Mucosa of rectum (tissue), 2 donors: ENCODE measurements at regions not wholly inside any gene's neighbourhood (a gene's known extent, or its start where the extent isn't known, plus 50 kb on each side); places are given as distances from the start of the nearest gene placed in this dataset.
"Not testable (repeated sequence)": the region's sequence is repeated elsewhere in the genome, so short reads cannot be mapped to it uniquely, and the experiment has no call there.

Experiments used
- H3K27ac ChIP-seq, 2 donors: one replicate each; pipeline ENCODE4 v1.7.0; 2013; ENCODE audit warnings: inconsistent platforms in 2 of 2, low read depth in 2 of 2, low read length in 2 of 2
- H3K27me3 ChIP-seq, 2 donors: one replicate each; pipeline ENCODE4 v1.7.0; 2013; ENCODE audit warnings: low read length in 2 of 2; ENCODE audit not compliant: control insufficient read depth in 2 of 2, insufficient read depth in 2 of 2
- H3K36me3 ChIP-seq, 2 donors: one replicate each; pipeline ENCODE4 v1.7.0; 2013; ENCODE audit warnings: low read length in 2 of 2; ENCODE audit not compliant: control insufficient read depth in 2 of 2, insufficient read depth in 2 of 2
- H3K4me1 ChIP-seq, 2 donors: one replicate each; pipeline ENCODE4 v1.7.0; 2013; ENCODE audit warnings: low read length in 2 of 2, mild to moderate bottlenecking in 1 of 2; ENCODE audit not compliant: control insufficient read depth in 2 of 2, insufficient read depth in 2 of 2
- H3K4me3 ChIP-seq, 2 donors: one replicate each; pipeline ENCODE4 v1.7.0; 2013; ENCODE audit warnings: low read length in 2 of 2
- H3K9ac ChIP-seq, 2 donors: one replicate each; pipeline ENCODE4 v1.7.0; 2013; ENCODE audit warnings: low read length in 2 of 2, low read depth in 1 of 2, mild to moderate bottlenecking in 1 of 2
- H3K9me3 ChIP-seq, 2 donors: one replicate each; pipeline ENCODE4 v1.7.0; 2013; ENCODE audit warnings: low read length in 2 of 2; ENCODE audit not compliant: control insufficient read depth in 2 of 2
- donor health status: healthy.
- donor health status: Normal muscosa, but diverticular disease.

GRCh38 chr10:28386503-28386868, 83.6 kb upstream of the MPP7 start:
- Histone ChIP-seq H3K27ac (no peak overlapping the region), H3K36me3 (no peaks in the 10 kb centered on the region), H3K4me3 (no peak overlapping the region), H3K27me3 (no peaks in the 10 kb centered on the region), H3K9ac (no peak overlapping the region), H3K4me1 (peaks cover 4 to 5% of the 10 kb centered on the region in 2 donors), H3K9me3 (no peaks in the 10 kb centered on the region)

- Histone ChIP-seq H3K27me3 (no peaks in the 10 kb centered on the region), H3K9ac (no peak overlapping the region), H3K4me3 (no peak overlapping the region), H3K36me3 (no peaks in the 10 kb centered on the region), H3K4me1 (peaks cover 4 to 5% of the 10 kb centered on the region in 2 donors), H3K9me3 (no peaks in the 10 kb centered on the region), H3K27ac (peak overlapping the region in 1 of 2 donors; percentile 33)
Measured at GRCh38 chr10:28387140-28387539, 84.3 kb upstream of the MPP7 start.

- no peaks in the 10 kb centered on the region for H3K9me3 ChIP-seq
- H3K36me3 ChIP-seq = no peaks in the 10 kb centered on the region
- no peak overlapping the region for H3K4me3 ChIP-seq
- H3K9ac ChIP-seq = no peak overlapping the region
- no peak overlapping the region for H3K27ac ChIP-seq
- H3K4me1 ChIP-seq = peaks cover 4 to 13% of the 10 kb centered on the region in 2 donors
- no peaks in the 10 kb centered on the region for H3K27me3 ChIP-seq
Measured at GRCh38 chr10:28391283-28391682, 88.4 kb upstream of the MPP7 start.

GRCh38 chr10:28393956-28394568, 91.2 kb upstream of the MPP7 start:
- Histone ChIP-seq H3K27ac (no peak overlapping the region), H3K4me1 (peaks cover 0 to 11% of the 10 kb centered on the region in 2 donors), H3K9ac (no peak overlapping the region), H3K9me3 (no peaks in the 10 kb centered on the region), H3K4me3 (no peak overlapping the region), H3K36me3 (no peaks in the 10 kb centered on the region), H3K27me3 (no peaks in the 10 kb centered on the region)

DNA sequence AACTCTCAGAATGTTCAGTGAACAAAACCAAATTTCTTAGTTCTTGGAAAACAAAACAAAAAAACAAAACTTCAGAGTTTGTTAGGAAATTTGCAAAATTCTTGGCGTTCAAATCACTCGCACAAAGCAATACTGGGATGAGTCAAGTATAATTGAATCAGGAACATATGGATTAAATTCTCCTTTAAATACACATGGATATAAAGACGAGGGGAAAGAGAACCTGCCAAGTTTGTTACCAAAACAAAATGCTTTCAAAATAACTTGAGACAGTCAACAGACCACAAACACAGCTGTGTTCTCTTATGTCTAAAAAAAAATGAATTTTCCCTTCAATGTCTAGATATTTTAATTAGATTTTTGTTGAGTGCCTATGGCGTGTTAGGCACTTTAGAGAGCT, 93.5 kb upstream of the MPP7 start:
- Histone ChIP-seq H3K27me3 (no peaks in the 10 kb centered on the region), H3K4me1 (peaks cover 7 to 27% of the 10 kb centered on the region in 2 donors), H3K27ac (no peak overlapping the region), H3K4me3 (no peak overlapping the region), H3K9ac (no peak overlapping the region), H3K9me3 (no peaks in the 10 kb centered on the region), H3K36me3 (no peaks in the 10 kb centered on the region)

GRCh38 chr10:28397229-28397628, 94.4 kb upstream of the MPP7 start:
- H3K36me3 ChIP-seq = no peaks in the 10 kb centered on the region
- H3K27ac ChIP-seq = no peak overlapping the region
- H3K9ac ChIP-seq = no peak overlapping the region
- peaks cover 10 to 27% of the 10 kb centered on the region in 2 donors for H3K4me1 ChIP-seq
- H3K4me3 ChIP-seq = no peak overlapping the region
- H3K27me3 ChIP-seq = no peaks in the 10 kb centered on the region
- no peaks in the 10 kb centered on the region for H3K9me3 ChIP-seq

GRCh38 chr10:28400176-28400575, 97.3 kb upstream of the MPP7 start:
- Histone ChIP-seq H3K9ac (no peak overlapping the region), H3K4me1 (peaks cover 10 to 20% of the 10 kb centered on the region in 2 donors), H3K9me3 (no peaks in the 10 kb centered on the region), H3K36me3 (no peaks in the 10 kb centered on the region), H3K4me3 (no peak overlapping the region), H3K27ac (peak overlapping the region; percentile 79 to 91), H3K27me3 (no peaks in the 10 kb centered on the region)

DNA sequence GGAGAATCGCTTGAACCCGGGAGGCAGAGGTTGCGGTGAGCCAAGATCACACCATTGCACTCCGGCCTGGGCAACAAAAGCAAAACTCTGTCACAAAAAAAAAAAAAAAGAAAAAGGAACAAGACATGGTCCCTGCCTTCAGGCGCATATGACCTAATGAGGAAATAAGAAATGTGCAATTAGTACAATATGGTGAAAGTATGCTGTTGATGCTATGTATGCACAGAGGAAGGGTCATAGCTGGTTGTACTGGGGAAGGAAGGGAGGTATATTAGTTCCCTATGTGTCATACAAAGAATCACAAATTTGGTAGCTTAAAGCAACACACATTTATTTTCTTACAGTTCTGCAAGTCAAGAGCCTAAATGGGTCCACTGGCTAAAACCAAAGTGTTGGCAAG, 97.8 kb upstream of the MPP7 start:
- Histone ChIP-seq H3K4me1 (peaks cover 10 to 20% of the 10 kb centered on the region in 2 donors), H3K9ac (no peak overlapping the region), H3K36me3 (no peaks in the 10 kb centered on the region), H3K27ac (peak overlapping the region; percentile 79 to 91), H3K9me3 (no peaks in the 10 kb centered on the region), H3K27me3 (no peaks in the 10 kb centered on the region), H3K4me3 (no peak overlapping the region)

DNA sequence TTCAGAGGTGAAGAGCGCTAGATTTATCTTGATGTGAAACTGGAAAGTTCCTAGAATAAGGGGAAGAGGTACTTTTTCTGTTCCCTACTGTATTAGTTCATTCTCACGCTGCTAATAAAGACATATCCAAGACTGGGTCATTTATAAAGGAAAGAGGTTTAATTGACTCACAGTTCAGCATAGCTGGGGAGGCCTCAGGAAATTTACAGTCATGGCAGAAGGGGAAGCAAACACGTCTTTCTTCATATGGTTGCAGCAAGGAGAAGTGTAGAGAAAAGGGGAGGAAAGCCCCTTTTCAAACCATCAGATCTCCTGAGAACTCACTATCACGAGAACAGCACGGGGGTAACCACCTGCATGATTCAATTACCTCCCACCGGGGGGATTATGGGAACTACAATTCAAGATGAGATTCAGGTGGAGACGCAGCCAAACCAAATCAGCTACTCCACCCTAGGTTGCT, 99.8 kb upstream of the MPP7 start:
- H3K36me3 ChIP-seq, H3K27ac ChIP-seq, H3K9ac ChIP-seq, H3K27me3 ChIP-seq, H3K4me3 ChIP-seq, H3K9me3 ChIP-seq: not testable (repeated sequence)
- H3K4me1 ChIP-seq = peaks cover 10 to 20% of the 10 kb centered on the region in 2 donors

GRCh38 chr10:28403090-28403489, 100.2 kb upstream of the MPP7 start:
- Histone ChIP-seq H3K9ac (no peak overlapping the region), H3K4me3 (no peak overlapping the region), H3K27ac (no peak overlapping the region)

More at GRCh38 chr10:28403090-28403489, 100.2 kb upstream of the MPP7 start:
- no peaks in the 10 kb centered on the region for H3K9me3 ChIP-seq
- H3K27me3 ChIP-seq = no peaks in the 10 kb centered on the region
- H3K36me3 ChIP-seq = no peaks in the 10 kb centered on the region
- H3K4me1 ChIP-seq = peaks cover 10 to 20% of the 10 kb centered on the region in 2 donors
